ENCODE measurements at regions not wholly inside any gene's neighbourhood (a gene's known extent, or its start where the extent isn't known, plus 50 kb on each side); places are given as distances from the start of the nearest gene placed in this dataset.

DNA sequence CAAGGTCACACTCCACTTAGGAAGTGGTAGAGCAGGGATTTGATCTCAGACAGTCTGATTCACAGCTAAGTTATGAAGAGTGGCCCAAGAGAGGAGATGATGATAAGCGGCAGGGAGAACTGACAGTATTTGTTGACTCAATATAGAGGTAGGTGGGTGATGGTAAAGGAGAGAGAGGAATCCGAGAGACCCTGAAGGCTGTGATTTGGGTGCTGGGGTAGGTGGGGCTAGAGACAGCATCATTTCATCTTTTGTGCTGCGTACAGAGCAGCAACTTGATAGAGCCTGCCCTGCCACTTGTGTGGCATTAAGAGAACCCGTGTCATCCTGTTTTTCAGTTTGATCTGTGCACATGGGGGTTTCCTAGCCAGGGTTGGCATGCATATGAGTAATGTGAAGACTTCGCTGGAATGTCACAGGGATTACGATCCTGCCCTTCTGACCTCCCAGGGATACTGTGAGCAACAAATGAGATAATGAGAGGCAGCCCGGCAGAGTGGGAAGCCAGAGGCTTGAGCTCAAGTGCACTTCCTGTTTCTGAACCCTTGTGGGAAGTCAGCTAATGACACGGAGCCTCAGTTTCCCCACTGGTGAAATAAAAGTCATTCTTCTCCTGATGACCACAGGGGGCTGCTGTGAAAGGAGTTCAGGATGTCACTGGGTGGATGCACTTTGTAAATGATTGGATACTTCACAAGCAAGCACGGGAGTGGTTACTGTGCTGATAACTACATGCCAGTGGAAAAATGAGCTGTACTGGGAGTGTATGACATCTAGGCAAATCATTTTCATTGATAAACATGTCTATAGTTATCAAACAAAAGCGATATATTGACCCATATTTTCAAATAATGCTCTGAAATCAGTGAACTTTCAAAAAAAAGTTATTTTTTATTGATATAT, 59.5 kb upstream of the IGF1 start:
- no peak for DNase-seq (ENCODE audit: low read depth in 1 of 2, low spot score in 1 of 2)

DNA sequence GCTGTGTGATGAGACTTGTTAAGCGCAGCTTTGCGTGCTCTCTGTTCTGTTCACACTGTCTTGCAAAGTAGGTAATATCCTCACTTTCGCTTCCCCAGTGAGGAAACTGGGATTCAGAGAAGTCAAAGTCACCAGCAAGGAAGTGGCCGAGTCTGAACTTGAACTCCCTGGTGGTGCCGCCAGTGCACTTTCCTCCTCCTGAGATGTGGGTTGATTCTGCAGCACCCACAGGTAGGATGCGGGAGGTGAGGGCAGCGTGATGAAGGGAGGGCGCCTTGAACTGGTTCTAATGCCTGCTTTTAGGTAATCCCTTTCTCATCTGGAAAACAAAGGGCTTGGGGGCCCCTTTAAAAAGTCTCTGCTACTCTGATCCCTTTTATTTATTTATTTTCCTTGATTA, 54.9 kb upstream of the IGF1 start:
- no peak for DNase-seq (ENCODE audit: low read depth in 1 of 2, low spot score in 1 of 2)

DNA sequence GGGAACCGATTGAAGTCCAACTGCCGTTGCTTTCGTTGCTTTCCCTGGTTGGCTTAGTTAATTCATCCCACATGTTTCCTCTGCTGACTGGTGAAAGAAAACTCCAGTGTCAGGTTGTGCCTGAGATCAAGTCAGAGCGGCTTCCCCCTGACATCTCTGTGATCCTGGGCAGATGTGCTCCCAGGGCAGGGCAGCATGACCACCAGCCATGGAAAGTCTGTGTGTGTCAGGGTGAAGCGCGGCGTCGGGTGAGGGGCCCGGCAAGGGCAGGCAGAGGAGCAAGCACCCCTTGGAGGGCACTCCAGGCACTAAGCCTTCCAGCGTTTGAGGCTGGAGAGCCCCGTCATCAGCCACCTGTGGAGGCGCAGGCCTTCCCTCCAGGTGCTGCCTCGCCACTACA, 54.5 kb upstream of the IGF1 start:
- DNase-seq (ENCODE audit: low read depth in 1 of 2, low spot score in 1 of 2): no peak

DNA sequence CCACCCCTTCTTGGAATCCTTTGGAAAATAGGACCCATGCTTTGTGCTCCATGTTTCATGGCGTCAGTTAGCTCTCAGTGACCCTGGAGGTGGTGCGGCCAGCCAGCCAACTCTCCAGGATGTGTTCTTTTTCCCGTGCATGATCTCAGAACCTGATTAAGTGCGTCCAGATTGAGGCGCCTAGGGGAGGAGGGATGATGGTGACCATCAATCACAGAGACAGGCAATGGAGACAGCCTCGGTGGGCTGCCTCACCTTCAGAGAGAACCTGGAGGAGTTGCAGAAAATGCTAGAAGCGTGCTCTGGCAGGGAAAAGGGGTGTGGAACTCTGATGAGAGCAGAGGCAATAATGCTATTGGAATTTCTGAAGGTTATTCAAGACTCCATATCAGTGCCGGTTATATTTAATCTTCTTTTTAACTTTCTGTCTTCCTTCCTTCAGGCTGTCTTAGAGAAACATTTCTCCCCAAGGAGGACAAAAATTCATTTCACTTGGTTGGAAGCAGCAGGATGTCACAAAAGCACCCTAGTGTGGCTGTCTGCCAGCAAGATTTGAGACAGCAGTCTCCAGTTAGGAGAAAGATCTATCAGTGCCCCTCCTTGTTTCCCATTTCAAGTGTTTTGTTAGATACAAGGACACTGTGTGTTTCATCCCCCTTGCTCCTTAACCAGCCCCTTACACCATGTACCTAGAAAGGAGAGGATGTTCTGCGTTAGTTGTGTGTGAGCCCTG, 53.3 kb upstream of the IGF1 start:
- no peak for DNase-seq (ENCODE audit: low read depth in 1 of 2, low spot score in 1 of 2)

Measured in activated CD4-positive, alpha-beta T cell treated with anti-CD3 and anti-CD28 coated beads, Interleukin-2, amount 50 U/mL, for 24 hours (primary cell).